HUDEP-2 (cell line): ENCODE measurements at regions not wholly inside any gene's neighbourhood (a gene's known extent, or its start where the extent isn't known, plus 50 kb on each side); places are given as distances from the start of the nearest gene placed in this dataset.
"Not testable (repeated sequence)": the region's sequence is repeated elsewhere in the genome, so short reads cannot be mapped to it uniquely, and the experiment has no call there.

Source experiments
- DNase-seq, 76 experiments: peaks; one replicate each; lab custom pipeline; 2025; ENCODE audit not compliant: unreplicated experiment in 76 of 76; lab: John Stamatoyannopoulos, UW

DNA sequence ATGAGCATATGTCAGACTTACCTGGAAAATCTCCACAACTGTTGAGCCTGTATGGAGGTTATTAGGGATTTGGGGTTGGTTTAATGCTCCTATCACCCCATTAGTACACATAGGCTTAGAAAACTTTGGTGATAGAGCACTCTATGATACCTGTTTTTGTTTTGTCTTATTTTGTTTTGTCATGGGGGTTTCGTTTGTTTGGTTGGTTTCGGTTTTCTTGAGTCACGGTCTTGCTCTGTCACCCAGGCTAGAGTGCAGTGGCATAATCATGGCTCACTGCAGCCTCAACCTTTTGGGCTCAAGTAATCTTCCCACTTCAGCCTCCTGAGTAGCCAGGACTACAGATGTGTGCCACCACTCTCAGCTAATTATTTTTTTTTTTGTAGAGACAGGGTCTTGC, 70.0 kb downstream of the MZT1 start:
- DNase-seq: no peak

DNA sequence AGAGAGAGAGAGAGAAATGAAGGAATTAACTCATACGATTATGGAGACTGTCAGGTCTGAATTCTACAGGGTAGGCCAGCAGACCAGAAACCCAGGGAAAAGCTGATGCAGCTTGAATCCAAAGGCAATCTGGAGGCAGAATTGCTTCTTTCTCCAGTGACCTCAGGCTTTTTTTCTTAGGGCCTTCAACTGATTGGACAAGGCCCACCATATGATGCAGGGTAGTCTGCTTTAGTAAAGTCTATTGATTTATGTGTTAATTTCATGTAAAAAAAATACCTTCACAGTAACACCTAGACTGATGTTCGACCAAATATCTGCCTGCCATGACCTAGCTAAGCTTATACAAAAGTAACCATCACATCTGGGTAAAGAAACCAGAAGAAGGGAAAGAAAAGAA, 71.1 kb downstream of the MZT1 start:
- DNase-seq: no peak

DNA sequence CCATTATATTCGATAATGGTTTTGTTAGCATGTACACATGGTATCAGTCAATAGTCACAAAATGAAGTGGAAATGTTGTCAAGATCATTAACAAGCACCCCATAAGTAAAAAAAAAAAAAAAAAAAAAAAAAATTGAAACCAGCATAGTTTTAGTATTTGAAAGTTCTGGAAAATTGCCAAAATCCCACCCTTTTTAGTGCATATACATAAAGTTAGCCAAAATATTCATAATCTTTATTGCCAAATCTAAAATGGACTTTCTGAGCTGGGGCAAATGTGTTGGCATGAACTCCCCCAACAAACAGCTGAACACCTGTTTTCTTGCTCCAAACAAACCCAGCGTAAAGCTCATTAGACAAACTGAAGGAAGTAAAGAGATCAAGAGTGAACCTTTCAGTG, 73.9 kb downstream of the MZT1 start:
- no peak for DNase-seq

DNA sequence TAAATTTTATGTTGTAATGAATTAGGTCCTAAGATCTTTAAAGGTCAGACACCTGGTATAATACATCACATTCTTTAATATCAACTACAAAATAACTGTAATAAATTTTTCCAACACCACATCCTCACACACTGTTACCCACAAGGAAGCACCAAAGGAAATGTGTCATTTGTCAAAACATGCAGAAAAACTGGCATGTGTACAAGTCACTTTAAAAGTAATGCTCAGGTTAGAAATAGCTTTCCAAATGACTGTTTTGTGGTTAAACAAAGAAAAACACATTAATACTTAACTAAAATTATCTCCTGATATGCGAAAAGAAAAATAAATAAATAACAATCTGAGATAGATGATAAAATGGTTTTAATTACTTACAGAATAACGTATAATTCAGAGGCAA, 74.7 kb downstream of the MZT1 start:
- no peak for DNase-seq

DNA sequence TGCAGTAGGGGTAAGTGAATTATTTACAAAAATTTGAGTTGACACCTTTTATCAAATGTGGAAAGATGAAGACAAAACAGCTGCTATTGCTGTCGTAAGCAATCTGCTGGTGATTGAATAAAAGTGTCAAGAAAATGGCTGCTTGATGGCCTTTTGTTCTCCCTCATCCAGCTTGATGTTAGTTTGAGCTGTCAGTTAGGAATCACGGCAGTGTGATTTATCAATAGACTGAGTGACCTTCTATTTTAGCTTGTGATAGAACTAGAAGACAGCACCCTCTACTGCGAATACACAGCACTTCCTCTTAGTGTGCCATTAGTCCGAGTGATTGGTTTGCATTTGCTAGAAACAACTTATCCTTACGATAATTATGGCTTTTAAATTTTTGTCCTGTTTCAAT, 76.3 kb downstream of the MZT1 start:
- no peak for DNase-seq

DNA sequence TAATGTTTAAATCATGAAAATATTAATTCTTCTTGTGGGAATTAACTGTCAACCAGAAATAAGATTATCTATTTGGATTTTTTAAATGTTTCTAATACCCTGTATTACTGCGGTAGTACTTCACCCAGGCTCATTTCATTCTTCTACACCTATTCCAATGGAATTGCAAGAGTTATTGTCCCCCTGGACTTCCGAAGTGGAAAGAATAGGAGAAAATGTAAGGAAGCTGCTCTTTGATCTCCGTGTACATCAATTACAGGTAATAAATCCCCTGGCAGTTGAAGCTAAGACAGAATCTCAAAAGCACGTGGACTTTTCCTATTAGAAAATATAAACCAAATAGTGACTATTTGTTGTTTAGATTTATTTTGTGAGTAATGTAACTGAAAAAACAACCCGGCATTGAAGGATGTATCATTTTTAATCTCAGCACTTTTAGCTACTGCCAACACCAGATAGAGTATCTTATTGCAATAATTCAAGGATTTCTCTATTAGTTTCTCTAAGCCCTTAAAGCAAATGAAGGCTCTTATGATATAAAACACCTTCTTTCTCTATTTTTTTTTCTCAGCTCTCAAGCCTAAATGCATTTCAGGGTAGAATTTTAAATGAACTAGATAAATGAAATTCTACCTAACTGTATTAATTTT, 77.3 kb downstream of the MZT1 start:
- no peak for DNase-seq

DNA sequence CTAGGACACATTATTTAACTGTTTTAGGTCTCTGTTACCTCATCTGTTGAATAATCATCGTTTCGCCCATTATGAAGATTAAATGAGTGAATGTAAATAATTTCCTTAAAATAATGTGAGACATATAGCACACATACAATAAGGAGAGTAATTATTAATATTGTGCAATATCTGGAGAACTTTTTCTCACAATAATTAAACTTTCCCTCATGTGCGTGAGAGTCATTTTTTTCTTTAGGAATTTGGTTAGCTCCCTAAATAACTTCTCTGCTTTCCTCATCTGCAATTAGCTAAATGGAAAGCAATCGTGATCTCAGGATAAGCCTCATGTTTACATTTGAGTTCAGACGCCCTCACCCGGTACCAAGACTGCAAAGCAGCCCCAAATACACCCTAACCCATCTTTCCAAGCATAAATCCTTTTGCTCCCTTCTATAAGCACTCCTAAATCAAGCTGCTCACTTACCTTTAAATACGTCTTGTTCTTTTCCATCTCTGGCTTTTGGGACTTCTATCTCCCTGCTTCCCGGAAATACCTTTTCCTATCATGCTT, 78.8 kb downstream of the MZT1 start:
- DNase-seq: peak in 1 of 76 experiments; percentile 7

GRCh38 chr13:72647422-72647821, 80.0 kb downstream of the MZT1 start:
- no peak for DNase-seq

DNA sequence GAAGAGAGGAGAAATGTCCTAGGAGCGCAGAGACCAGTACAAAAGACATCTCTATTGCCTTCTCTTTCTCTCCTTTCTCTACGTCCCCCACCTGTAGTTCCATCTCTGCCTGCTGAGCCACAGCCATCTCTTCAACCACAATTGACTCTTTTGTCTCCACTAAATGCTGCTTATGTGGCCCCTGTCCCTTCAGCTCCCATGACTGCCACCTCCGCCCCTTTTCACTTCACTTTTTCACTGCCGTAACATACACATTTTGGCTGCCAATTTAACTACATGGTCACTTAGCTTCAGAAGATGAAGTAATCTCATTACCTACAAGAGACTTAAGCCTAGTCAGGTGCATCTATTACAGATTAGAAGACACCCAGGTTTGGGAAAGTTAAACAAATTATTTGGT, 81.9 kb downstream of the MZT1 start:
- no peak for DNase-seq

DNA sequence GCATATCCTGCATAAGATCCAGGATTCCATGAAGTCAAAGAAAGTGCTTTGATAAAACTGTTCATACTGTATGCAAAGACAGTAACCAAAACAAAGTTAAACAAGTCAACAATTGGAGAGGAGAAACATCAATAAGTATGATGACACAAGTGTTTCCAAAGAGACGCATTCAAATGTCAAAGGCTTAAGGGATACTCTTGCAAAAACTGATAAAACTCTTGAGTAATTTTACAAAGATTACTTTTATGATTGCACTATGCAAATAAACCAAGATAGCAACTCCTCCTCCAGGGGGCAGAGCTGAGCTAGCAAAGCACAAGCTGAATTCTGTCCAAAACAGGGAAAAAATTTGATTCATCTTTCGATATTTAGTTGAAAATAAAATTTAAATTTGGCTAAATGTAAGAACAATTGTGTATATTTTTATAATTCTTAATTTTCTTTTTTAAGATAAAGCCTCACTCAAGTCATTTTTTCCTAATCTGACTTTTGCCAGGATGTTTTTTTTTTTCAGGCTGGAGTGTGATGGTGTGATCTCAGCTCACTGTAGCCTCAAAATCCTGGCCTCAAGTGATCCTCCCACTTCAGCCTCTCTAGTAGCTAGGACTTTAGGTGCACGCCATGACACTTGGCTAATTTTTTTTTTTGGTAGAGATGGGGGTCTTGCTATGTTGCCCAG, 84.0 kb downstream of the MZT1 start:
- DNase-seq: peak in 43 of 76 experiments; percentile 1 to 53 (median 19)

- DNase-seq: no peak
These were observed 88.1 kb downstream of the MZT1 start for GRCh38 chr13:72639377-72639776.

DNA sequence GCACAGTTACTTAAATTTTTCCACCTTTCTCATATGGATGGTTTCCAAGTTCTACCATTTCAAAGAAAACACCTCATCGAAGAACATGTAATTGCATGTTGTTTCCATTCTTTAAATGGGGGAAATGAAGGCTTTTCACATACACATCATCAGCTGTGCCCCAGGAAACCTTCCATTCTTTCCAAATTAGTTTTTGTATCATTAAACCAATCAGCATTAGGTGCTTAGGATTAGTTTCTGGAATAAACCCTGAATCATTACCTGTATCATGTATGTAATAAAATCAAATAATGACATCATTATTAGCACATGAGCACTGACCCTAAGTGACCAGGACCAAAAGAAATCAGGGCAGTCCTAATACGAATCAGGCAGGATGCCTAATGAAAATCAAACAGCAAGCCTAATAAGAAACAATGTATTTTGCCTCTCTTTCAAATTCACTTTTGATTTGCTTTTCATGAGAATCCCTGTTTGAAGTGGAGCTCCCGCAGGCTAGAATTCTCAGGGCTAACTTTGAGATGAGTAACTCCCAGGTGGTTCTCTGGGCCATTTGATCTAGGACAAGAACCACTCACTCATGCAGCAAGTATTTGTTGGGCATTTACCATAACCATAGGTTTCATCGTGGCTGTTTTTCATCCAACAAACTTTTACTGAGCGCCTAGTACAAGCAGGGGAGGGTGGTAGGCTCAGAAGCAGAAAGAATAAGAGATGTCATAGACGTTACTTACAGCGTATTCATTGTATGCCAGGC, 89.2 kb downstream of the MZT1 start:
- DNase-seq: no peak

DNA sequence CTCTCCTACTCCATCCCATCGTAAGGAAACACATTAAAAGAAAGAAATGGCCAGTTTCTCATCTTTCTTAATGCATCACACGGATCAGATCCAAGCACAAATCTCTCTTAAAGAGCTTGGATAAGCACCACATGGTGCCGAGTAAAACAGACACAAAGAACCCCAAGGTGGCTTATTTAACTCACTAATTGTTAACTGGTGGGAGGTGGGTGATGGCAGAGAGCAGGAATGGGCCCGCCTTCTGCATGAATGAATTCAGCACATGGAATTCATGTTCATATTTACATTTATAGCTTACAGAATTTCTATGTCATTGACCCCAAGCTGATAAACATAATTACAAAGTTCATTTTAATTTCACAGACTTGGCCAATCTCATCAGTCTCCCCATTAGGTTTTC, 89.9 kb downstream of the MZT1 start:
- DNase-seq: no peak

GRCh38 chr13:72634859-72635258, 92.6 kb downstream of the MZT1 start:
- DNase-seq: no peak

DNA sequence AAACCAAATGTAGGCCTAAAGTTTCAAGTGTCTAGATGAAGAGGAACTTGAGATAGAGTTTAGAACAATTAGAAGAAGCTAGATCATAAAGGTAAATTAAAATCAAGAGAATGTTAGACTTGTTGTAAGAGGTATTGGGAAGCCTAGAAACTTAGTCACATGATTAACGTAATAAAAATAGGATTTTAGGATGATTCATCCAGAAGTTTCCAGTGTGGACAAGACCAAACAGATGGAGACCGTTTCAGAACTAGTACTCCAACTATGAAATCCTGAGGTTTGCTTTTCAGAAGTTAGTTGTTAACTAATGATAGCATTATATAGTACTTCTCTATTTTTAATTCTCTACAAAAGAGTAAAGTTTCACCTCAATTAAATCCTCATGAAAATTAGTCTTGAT, 104.9 kb downstream of the MZT1 start:
- no peak for DNase-seq

- no peak for DNase-seq
These were observed 106.6 kb downstream of the MZT1 start for GRCh38 chr13:72620874-72621273.

GRCh38 chr13:72617951-72618350, 109.5 kb downstream of the MZT1 start:
- no peak for DNase-seq

DNA sequence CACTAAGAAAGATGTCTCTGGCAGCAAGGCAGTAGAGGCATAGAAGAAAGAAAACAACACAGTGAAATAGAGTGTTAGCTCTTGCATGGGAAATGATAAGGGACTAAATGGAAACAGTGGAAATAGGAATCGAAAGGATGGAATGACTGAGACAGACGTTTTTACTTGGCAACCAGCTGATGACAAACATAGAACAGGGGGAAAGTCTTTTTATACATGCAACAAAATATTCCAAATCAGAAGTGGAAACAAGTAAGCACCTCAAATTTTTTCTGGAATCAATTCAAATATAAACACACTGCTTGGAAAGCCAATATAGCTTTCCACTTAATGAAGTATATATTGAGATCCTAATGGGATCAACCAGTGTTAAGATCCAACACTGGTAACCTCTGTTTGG, 110.2 kb downstream of the MZT1 start:
- no peak for DNase-seq

GRCh38 chr13:72610251-72610891, 117.1 kb downstream of the MZT1 start:
- DNase-seq: not testable (repeated sequence)

GRCh38 chr13:72599178-72599743, 128.2 kb downstream of the MZT1 start:
- no peak for DNase-seq
